ENCODE measurements at regions not wholly inside any gene's neighbourhood (a gene's known extent, or its start where the extent isn't known, plus 50 kb on each side); places are given as distances from the start of the nearest gene placed in this dataset.
"Not testable (repeated sequence)": the region's sequence is repeated elsewhere in the genome, so short reads cannot be mapped to it uniquely, and the experiment has no call there.

DNA sequence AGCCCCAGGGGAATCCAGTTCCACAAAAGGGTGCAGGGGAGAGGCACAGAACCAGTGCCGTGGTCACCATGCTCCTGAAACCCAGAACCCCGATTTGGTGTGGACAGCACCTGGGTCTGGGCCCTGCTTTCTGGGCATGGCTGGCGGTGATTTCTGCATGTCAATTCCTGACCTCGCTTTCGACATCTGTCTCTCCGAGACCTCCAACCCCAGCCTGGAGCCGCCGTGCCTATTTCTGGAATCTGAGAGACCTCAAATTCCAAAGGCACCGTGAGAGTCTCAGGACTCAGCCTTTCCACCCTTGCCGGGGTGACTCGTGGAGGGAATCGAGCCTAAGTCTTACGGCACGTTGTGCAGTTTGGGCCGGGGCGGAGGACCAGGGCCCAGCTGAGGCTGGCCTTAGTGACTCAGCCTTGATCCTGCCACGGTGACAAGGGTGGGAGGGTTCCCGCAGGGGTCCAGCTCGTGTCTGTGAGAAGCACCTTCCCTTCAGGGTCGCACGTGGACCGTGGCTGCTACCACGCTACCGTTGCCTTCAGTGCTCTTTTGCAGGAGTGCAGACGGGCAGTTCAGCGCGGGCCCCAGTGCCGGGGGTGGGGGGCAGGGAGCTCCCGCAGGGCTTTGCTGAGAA is 133.7 kb downstream of the PXDC1 start:
- no peak for FAIRE-seq

DNA sequence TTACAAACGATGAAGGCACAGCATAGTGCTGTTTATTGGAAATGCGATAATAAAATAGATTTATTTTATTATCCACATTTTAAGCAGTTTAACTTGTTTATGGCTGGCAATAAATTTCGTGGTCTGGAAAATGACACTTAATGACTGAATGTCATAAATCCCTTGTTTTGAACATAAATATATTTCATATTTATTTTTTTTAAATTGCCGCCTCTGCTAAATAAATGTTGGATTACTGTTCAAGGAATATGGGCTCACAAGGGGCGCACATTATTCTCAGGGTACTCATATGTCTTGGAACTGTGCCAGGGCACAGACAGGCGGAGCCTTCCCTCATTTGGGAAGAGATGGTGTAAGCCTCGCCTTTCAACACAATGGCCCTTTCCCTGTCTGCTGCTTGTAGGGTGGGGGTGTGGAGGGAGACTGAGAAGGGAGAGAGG is 134.3 kb downstream of the PXDC1 start:
- no peak for FAIRE-seq

DNA sequence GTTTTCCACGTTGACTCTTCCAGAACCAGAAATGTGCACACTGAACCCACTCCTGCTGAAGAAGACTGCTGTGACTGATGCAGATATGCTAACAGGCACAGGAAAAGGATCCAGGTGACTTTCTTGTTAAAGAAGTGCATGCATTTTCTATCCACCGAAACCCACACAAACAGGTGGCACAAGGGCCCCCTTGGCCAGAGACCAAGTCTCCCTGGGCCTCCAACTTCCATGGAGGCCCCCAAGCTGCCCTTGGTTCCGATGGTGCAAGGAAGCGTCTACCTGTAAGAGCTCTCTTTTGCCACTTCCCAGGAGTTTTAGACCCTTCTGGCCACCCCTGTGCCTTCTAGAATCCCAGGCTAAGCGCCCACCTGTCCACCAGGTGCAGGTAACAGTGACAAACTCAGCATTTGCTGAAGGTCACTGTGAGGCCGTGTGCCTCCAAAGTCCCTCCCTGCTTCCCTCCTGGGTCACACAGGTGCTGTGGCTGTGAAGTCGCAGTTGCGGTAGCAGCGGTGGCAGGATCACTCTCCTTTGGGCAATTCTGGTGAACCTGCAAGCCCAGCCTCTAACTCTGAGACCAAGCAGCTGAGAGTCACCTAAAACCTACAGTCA is 134.8 kb downstream of the PXDC1 start:
- FAIRE-seq, result no peak

DNA sequence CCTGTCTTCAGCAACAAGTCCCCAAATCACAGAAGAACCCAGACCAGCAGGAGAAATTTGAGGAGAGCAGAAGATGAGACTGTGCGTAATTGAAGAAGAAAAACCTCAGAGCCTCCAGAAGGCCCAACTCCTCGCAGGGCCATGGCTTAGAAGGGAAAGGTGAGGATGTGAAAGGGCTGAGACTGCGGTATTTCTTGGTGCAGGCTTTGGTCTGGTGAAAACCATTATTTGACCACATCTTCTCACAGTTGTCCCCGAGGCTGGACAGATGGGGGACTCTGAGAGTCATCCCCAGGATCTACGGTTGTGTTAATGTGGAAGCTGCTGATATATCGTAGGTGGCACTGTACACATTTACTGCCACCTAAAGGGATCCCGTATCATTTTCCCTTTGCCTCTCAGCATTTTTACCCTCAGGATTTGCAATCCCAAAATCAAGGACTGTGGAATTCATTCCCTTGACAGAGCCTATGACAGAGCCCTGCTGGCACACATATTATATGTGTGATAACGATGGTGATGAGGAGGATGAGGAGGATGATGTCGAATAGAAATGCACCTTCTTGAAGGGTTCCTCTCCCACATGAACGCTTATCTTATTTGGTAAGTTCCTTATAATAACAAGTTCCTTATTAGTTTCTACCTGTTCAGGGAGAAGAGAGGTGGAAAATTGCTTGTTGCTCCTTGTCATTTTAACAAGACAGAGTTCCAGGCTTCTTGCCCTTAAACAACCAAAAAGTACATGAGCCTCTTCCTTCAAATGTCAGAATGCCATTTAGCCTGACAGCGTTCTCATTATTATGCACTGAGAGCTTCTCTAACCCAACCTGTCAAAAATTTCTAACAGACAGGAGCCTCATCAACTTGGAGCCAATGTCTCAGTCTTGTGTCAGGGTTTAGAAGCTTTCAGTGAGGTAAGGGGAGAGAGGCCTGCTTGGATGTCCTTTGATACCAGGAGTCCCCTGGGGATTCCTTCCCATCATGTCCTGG is 135.8 kb downstream of the PXDC1 start:
- FAIRE-seq, result no peak

DNA sequence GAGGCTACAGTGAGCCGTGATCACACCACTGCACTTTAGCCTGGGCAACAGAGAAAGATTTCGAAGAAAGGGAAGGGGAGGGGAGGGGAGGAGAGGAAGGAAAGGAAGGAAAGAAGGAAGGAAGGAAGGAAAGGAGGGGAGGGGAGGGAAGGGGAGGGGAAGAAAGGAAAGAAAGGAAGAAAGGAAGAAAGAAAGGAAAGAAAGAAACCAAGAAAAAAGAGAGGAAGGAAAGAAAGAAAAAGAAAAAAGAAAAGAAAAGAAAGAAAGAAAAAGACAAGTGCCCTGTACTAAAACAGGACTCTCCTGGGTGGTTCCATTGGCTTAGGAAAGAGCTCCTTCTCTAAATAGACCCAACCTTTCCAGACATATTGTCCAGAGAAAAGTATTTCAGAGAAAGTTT is 136.6 kb downstream of the PXDC1 start:
- no peak for FAIRE-seq

DNA sequence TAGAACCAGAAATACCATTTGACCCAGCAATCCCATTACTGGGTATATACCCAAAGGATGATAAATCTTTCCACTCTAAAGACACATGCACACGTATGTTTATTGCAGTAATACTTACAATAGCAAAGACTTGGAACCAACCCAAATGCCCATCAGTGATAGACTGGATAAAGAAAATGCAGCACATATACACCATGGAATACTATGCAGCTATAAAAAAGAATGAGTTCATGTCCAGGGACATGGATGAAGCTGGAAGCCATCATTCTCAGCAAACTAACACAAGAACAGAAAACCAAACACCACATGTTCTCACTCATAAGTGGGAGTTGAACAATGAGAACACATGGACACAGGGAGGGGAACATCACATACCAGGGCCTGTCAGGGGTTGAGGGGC is 137.9 kb downstream of the PXDC1 start:
- not testable (repeated sequence) for FAIRE-seq

DNA sequence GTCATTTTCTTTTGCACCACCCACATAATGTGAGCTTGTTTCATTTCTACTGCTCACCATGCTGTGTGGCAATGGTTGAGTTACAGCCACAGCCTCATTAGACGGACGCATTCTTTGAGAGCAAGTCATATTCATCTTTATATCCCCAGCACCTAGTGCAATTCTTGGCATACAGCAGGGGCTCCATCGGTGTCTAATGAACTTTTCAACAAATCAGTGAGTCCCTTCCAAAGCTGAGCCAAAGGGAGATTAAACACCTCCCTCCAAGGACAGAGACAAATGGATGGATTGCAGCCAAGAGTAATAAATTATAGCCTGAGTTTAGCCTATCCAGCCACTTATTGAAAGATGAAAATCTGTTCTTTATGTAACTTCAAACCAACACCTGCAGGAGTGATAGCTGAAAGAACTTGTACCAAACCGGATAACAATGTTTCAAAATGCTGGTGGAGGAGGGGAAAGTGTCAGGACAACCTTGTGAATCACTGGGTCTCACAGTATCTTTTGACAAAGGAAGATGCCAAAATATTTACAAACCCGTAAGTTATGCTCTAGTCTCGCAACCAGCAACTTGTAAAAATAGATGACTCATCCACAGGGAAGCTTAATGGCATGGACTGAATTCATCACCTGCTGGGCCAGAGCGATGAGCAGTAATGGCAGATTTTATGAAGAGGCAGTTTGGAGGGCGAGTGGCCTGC is 139.0 kb downstream of the PXDC1 start:
- FAIRE-seq, result no peak

DNA sequence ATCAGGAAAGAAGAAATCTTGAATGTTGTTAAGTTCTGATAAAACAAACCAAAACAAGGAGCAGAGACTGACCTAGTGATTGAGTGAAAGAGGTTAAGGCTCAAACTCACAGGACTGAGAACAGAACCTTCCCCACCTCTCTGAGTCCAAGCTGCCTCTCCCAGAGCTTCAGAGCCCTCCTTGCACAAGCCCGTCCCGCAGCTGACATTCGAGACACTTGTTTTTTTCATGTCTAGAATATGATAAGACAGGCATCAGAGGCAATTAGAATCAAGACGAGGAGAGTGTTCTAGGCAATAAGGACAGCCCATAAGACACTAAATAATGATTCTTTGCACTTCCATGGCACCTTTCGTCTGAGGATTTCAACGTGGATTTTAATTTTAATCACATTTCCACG is 140.6 kb downstream of the PXDC1 start:
- FAIRE-seq, result no peak

DNA sequence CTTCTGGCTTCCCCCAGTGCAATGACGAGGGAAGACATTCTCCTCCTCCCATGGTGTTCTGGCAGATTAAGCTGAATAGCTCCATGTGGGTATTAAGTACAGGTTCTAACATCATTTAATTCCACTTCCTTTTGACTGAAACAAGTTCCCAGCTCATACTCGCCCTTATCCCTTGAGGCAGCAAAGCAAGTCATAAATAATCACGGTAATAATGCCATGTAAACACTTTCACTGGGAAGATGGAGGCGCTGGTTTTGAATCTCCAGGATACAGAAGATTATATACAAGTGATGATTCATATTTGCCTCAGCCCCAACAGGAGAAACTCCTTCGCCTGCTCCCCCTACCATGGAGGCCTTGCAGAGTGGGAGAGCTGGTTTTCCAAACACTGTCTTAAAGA is 141.3 kb downstream of the PXDC1 start:
- no peak for FAIRE-seq

DNA sequence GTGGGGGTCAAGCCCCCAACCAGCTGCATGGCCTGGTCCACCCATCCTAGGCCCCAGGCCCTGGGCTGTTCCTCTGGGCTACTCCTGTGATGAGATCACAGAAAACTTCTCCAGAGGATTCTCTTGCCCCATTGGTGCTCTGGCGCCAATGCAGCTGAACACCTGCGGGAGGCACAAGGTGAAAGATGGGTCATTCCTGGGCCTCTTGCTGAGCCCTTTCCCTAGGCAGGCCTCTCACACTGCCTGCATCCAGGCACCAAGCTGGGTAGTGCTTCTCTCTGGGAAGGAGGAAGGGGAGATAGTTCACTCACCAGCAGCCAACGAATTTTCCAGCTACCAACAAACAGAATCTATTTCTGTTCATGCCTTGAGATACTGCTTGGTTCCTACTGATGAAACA is 142.1 kb downstream of the PXDC1 start:
- FAIRE-seq, result no peak

DNA sequence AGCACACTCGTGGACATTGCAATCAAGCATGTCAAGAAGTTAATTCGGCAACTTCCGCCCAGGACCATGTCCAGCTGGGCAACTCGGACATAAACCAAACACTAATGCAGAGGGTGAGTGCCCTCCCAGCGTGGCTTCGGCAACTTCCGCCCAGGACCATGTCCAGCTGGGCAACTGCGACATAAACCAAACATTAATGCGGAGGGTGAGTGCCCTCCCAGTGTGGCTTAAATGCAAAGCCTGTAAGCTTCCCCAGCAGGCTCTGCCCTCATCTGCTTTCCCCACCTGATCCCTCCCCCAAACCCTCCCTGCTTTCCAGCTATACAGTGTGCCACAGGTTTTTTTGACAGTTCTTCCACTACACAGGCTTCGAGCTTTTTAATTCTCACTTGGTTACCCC is 143.4 kb downstream of the PXDC1 start:
- FAIRE-seq, result no peak

DNA sequence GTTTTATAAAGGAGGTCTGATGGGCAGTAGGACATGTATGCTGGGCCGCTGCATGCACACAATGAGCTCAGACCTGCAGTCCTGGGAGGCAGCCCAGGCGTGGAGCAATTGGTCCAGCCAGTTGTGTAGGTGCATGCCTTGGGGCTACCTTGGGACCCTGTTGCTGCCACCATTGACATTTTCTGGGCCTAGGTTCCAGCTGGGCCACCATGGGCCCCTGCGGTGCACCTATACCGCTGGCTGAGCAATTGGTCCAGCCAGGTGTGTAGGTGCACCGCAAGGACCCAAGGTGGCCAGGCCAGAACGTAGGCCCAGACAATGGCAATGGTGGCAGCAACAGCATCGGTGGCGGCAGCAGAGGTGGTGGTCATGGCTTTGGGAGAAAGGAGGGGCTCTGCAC is 143.9 kb downstream of the PXDC1 start:
- FAIRE-seq, result no peak

DNA sequence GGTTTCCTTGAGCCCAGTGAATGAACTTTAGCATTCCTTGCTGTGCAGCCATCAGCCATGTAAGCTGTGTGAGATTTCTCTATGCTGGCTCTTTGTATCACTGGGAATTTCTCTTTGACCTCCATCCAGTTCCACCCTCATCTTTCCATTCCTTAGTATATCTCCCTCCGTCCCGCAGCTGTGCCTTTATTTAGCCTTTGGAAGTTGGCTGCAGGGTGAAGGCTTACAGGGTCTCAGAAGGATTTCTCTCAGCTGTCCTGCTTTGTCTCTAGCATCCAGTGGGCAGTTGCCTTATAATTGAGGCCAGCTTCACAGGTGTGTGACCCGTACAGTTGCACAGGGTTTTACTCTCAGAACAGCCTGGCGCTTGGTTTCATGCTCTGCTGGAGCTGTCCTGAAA is 144.3 kb downstream of the PXDC1 start:
- FAIRE-seq, result no peak

DNA sequence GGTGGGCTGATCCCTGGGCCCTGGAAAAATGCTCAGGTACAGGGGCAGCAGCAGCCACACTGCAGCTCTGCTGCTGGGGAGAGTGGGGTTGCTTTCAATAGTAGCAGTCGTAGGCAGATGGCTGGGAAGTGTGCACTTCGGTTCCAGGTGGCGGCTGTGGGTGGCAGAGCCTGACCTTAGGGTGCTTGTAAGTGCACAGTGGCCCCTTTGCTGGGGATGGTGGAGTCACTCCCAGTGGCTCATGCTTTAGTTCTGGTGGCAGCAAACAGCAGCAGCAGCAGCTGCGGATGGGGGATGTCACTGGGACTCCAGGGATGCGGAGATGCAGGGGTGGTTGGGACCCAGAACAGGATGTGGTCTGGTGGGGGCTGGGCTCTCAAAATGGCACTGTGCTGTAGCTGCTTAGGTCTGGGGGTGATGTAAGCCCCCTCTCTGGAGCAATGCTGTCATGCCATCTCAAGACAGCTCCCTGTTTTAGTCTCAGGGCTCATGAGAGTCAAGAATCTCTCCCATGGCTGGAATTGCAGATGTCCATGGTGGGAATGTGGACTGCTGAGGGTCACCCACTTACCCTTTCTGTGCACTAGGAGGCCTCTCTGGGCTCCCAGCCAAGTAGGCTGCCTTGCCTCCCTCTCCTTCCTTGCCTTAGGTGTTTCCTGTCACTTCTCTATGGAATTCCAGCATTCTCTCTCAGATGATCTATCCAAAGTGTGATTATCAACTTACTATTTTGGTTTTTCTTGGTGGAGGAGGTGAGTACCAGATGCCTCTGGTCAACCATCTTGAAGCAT is 146.7 kb upstream of the SLC22A23 start:
- no peak for FAIRE-seq

DNA sequence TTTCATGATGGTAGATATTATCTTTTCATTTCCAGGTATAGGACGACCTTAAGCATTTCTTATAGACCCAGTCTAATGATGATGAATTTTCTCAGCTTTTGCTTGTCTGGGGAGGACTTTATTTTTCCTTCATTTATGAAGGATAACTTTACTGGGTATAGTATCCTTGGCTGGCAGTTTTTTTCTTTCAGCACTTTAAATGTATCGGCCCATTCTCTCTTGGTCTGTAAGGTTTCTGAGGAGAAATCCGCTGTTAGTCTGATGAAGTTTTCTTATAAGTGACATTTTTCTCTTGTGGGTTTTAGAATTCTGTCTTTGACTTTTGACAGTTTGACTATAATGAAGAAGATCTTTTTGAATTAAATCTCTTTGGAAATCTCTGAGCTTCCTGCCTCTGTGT is 144.7 kb upstream of the SLC22A23 start:
- no peak for FAIRE-seq

DNA sequence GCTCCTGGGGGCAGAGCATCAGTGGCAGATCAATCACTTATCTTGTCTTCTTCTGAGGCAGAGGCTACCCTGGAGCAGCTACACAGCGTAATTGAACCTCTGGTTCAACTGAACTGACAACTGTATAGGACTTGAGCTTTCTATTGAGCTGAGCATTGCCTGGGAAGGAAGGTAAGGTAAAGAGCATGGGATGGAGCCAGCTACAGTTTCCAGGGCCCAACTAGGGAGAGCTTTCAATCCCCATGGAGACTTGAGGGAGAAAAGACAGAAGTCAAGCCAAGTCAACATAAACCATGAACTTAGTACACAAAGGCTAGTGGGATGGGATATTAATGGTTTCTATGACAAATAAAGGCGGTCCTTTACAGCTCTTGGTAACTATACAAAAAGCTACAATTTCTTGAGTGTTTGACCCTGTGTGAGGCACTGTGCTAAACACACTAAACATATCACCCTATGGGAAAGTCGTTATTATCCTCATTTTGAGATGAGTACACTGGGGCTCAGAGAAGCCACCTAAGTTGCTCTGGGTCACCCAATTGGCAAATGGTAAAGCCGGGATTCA is 140.7 kb upstream of the SLC22A23 start:
- no peak for FAIRE-seq

DNA sequence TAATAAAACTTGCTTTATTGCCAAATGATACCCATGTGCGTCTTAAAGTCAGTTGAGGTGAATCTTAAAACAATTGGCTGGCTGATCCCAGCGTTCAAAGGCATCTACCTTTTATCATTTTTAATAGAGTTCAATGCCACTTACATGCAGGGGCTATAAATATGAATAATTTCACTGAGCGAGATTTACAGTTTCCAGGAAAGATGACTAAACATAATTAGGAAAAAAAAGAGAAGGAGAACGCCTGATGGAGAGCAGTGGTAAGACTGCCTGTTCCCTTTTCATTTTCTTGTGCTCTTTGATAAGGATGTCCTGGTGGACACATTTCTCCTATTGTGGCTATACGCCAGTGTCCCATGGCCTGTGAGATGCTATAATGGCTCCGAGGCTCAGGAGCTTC is 139.9 kb upstream of the SLC22A23 start:
- FAIRE-seq, result no peak

DNA sequence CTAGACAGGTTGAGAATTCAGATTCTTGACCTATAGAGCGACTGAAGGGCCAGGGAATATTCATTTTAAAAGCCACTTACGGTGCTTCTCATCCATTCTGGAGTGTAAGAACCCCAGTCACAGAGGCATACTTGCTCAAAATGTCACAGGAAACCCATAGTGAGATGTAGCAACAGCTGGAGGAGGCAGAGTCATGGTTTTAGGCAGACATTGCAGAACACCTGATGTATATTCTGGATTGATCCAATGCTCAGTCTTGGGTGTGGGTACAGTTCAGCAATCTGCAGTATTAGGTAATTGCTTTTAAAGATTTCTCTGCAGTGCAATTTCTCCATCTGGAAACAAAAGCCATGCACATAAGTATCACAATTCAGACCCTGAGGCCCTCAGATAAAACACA is 137.4 kb upstream of the SLC22A23 start:
- no peak for FAIRE-seq

DNA sequence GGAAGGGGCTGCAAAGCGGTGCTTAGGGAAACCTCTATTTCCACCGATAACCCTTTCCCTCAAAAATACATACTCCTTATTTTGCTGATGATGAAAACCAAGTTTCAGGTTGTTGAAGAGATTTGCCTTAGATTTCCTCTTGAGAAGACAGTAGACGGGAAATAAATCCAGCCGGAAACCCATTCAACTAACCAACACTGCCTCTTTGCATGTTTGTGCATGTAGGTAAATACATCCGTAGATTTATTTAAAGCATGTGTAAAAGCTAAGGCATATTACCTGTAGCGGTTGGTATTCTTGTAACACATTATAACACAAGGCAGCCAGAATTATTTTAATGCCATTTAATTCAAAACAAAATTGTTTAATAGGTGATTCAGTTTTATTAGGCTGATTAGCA is 136.3 kb upstream of the SLC22A23 start:
- no peak for FAIRE-seq

DNA sequence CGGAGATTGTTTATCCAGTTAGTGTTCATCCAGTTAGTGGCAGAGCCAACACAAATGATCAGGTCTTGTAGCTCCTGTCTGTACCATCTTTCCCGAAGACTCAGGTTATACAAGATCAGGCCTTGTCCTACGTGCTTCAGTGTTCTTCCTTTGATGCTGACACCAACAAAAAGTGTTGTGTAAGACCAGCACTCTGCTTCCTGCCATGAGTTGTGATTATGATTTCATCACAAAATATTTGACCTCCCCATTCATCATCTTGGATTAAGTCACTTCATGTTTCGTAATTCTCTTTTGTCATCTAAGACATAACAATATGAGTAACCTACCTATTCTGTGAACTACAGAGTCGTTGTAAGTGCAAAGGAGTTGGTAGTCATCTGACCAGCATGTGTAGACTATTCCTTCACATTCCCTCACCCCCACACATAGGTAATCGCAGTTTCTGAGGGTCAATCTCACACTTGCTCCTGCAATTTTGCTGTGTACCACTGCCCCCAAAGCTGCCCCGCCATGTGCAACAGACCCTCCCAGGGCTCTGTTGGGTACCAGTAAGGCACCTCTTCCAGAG is 135.6 kb upstream of the SLC22A23 start:
- FAIRE-seq, result no peak

DNA sequence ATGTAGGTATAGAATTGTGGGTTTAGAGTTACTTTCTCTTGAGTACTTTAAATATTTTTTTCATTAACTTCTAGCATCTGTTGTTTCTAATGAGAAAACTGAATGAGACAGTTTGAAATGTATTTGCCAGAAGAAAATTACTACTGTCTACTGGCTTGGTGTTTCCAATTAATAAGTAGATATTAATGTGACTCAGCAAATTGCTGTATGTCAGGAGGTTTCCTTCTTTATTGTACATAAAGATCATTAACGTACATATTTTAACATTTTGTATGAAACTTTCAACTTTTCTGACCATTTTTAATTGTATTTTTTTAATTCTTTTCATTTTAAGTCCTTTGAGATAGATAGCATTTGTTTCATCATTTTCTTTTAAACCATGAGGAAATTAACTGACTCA is 135.1 kb upstream of the SLC22A23 start:
- no peak for FAIRE-seq

DNA sequence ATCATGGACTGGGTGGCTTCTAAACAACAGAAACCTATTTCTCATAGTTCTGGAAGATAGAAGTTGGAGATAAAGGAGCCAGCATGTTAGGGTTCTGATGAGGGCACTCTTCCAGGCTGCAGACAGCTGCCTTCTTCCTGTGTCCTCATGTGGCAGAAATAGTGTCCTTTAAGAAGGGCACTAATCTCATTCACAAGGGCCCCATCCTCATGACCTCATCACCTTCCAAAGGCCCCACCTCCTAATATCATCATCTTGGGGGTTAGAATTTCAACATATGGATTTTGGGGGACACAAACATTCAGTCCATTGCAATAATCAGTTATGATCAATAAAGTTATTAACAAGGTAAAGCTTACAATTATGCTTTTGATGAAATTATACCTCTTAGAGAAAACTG is 130.8 kb upstream of the SLC22A23 start:
- no peak for FAIRE-seq
